HepG2 (cell line): ENCODE measurements at regions not wholly inside any gene's neighbourhood (a gene's known extent, or its start where the extent isn't known, plus 50 kb on each side); places are given as distances from the start of the nearest gene placed in this dataset.

Experiments used
- EP300 ChIP-seq, 3 experiments: sonication (generic) in 1 of 3; formaldehyde crosslinking in 1 of 3; IDR thresholded peaks; 2 replicates each; pipeline versions ENCODE4 v1.5.1 to v1.6.1; 2011 to 2020; ENCODE audit warnings: low read depth in 2 of 3, low read length in 2 of 3, borderline replicate concordance in 1 of 3, improper control_type of control experiment in 1 of 3, mild to moderate bottlenecking in 1 of 3, missing genetic modification reagents in 1 of 3, moderate library complexity in 1 of 3
- KDM6A ChIP-seq: IDR thresholded peaks from 2 replicates; pipeline ENCODE4 v1.6.1; 2016; ENCODE audit warnings: low read depth
- KIAA2018 ChIP-seq: sonication (generic); formaldehyde crosslinking; IDR thresholded peaks from 2 replicates; pipeline ENCODE4 v1.5.0; 2020; ENCODE audit warnings: mild to moderate bottlenecking, missing genetic modification reagents, borderline replicate concordance
- NCOA5 ChIP-seq: sonication (generic); formaldehyde crosslinking; IDR thresholded peaks from 2 replicates; pipeline ENCODE4 v1.4.0; 2020; ENCODE audit warnings: missing genetic modification reagents
- PCBP1 ChIP-seq: fragments of 200-400 bp; formaldehyde crosslinking; IDR thresholded peaks from 2 replicates; pipeline ENCODE4 v1.6.1; 2017; ENCODE audit warnings: mild to moderate bottlenecking, low read depth, low read length, borderline replicate concordance
- TFDP1 ChIP-seq: IDR thresholded peaks from 2 replicates; pipeline ENCODE4 v1.6.1; 2016; ENCODE audit warnings: missing compliant biosample characterization, missing genetic modification reagents, borderline replicate concordance
- TRIM22 ChIP-seq: fragments of 450-650 bp; IDR thresholded peaks from 2 replicates; pipeline ENCODE4 v1.6.1; 2017
- ZNF205 ChIP-seq: IDR thresholded peaks from 2 replicates; pipeline ENCODE4 v1.6.1; 2018; ENCODE audit warnings: missing biosample characterization, missing genetic modification reagents
- ZNF451 ChIP-seq: sonication (generic); formaldehyde crosslinking; IDR thresholded peaks from 2 replicates; pipeline ENCODE4 v1.5.0; 2020; ENCODE audit warnings: mild to moderate bottlenecking, missing genetic modification reagents
- ZNF496 ChIP-seq: sonication (generic); formaldehyde crosslinking; IDR thresholded peaks from 2 replicates; pipeline ENCODE4 v1.8.1; 2023; ENCODE audit warnings: mild to moderate bottlenecking, moderate library complexity, missing genetic modification reagents; ENCODE audit not compliant: insufficient replicate concordance
- ZNF619 ChIP-seq: sonication (generic); formaldehyde crosslinking; IDR thresholded peaks from 2 replicates; pipeline ENCODE4 v1.4.0; 2020; ENCODE audit warnings: mild to moderate bottlenecking, missing genetic modification reagents
- ZSCAN31 ChIP-seq: sonication (generic); formaldehyde crosslinking; IDR thresholded peaks from 2 replicates; pipeline ENCODE4 v1.5.0; 2020; ENCODE audit warnings: low read depth, mild to moderate bottlenecking, missing genetic modification reagents
- TF ChIP-seq, protein P1 (sequence below): sonication (generic); formaldehyde crosslinking; IDR thresholded peaks from 2 replicates; pipeline ENCODE4 v1.4.0; 2020; ENCODE audit warnings: missing genetic modification reagents, borderline replicate concordance

DNA sequence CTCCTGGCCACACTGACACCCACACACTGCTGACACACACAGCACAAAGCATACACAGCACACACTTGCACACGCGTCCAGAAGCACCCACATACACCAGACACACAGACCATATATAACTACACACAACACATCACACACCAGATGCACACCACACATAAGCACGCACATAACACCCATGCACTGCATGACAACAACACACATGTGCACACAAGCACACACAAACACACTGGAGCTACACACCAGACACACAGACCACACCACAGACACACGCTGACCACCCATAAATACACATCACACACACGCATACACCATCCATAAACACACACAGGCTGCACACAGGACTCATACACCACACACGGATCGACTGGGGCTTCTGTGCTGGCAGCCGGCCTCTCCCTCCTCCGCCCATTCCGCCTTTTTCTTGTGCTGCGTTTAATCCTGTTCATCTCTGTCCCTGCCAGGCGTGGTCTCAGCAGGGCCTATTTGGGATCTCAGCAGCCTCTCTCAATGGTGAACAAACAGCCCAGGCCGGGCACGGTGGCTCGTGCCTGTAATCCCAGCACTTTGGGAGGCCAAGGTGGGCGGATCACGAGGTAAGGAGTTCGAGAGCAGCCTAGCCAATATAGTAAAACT, 396.9 kb upstream of the MYT1L start (continued):
- TF ChIP-seq KIAA2018 (CRISPR knock-in tag) (no peak), TRIM22 (0 out of 2 replicates have a peak, but pooled peaks have one; percentile 87), NCOA5 (CRISPR knock-in tag) (no peak), KDM6A (CRISPR knock-in tag) (no peak), ZNF496 (CRISPR knock-in tag) (no peak), ZNF619 (no peak), ZSCAN31 (no peak), TFDP1 (CRISPR knock-in tag) (no peak), PCBP1 (no peak), ZNF205 (CRISPR knock-in tag) (no peak), ZNF451 (CRISPR knock-in tag) (no peak), EP300 (IDR thresholded peaks at IDR 0.05; ENCODE audit: low read depth in 2 of 2, low read length in 2 of 2) (no peak), EP300 (CRISPR knock-in tag; IDR thresholded peaks at IDR 0.05; ENCODE audit: borderline replicate concordance) (no peak)
- TF ChIP-seq, protein P1, sequence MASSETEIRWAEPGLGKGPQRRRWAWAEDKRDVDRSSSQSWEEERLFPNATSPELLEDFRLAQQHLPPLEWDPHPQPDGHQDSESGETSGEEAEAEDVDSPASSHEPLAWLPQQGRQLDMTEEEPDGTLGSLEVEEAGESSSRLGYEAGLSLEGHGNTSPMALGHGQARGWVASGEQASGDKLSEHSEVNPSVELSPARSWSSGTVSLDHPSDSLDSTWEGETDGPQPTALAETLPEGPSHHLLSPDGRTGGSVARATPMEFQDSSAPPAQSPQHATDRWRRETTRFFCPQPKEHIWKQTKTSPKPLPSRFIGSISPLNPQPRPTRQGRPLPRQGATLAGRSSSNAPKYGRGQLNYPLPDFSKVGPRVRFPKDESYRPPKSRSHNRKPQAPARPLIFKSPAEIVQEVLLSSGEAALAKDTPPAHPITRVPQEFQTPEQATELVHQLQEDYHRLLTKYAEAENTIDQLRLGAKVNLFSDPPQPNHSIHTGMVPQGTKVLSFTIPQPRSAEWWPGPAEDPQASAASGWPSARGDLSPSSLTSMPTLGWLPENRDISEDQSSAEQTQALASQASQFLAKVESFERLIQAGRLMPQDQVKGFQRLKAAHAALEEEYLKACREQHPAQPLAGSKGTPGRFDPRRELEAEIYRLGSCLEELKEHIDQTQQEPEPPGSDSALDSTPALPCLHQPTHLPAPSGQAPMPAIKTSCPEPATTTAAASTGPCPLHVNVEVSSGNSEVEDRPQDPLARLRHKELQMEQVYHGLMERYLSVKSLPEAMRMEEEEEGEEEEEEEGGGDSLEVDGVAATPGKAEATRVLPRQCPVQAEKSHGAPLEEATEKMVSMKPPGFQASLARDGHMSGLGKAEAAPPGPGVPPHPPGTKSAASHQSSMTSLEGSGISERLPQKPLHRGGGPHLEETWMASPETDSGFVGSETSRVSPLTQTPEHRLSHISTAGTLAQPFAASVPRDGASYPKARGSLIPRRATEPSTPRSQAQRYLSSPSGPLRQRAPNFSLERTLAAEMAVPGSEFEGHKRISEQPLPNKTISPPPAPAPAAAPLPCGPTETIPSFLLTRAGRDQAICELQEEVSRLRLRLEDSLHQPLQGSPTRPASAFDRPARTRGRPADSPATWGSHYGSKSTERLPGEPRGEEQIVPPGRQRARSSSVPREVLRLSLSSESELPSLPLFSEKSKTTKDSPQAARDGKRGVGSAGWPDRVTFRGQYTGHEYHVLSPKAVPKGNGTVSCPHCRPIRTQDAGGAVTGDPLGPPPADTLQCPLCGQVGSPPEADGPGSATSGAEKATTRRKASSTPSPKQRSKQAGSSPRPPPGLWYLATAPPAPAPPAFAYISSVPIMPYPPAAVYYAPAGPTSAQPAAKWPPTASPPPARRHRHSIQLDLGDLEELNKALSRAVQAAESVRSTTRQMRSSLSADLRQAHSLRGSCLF (CRISPR knock-in tag): no peak
